ENCODE measurements at regions not wholly inside any gene's neighbourhood (a gene's known extent, or its start where the extent isn't known, plus 50 kb on each side); places are given as distances from the start of the nearest gene placed in this dataset.

DNA sequence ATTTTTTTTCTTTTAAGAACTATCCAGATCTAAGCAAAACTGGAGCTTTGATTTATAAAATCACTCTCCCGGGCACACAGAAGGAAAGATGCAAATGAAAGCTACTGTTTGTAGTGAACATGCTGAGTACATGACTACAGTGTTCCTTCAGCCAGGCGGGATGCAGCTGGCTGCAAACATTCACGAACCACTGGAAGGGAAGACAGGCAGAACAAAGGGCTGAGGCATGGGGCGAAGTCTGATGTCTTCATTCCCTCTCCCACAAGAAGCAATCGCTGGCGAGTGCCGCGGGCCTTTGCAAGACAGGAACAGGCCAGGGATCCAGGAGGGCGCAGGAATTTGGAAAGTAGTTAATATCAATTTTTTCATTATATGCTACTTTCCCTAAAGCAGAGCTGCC is 257.9 kb upstream of the AJAP1 start:
- H3K27me3 ChIP-seq, result no peaks in the 10 kb centered on the region
- DNase-seq, result no peak
- 57 to 63% methylated on average over 9 of the region's 9 CpGs for WGBS, 2 donors
- H3K4me1 ChIP-seq, result no peaks in the 10 kb centered on the region
- H3K27ac ChIP-seq, result no peak overlapping the region
- H3K9me3 ChIP-seq, result no peaks in the 10 kb centered on the region
- H3K36me3 ChIP-seq (ENCODE audit: low read depth, missing control alignments), result no peaks in the 10 kb centered on the region
- no peak for TF ChIP-seq CTCF (IDR thresholded peaks at IDR 0.05)
- TF ChIP-seq POLR2A (IDR thresholded peaks at IDR 0.05), result no peak
- no peak overlapping the region for H3K4me3 ChIP-seq
- intact Hi-C loops (cut with DNase I; ENCODE audit: low total_unique reads), result no loop called here

GRCh38 chr1:4397196-4397595 is 257.2 kb upstream of the AJAP1 start:
- no peak overlapping the region for H3K27ac ChIP-seq
- no peaks in the 10 kb centered on the region for H3K4me1 ChIP-seq
- intact Hi-C loops (cut with DNase I; ENCODE audit: low total_unique reads), result no loop called here
- H3K4me3 ChIP-seq, result no peak overlapping the region
- TF ChIP-seq POLR2A (IDR thresholded peaks at IDR 0.05), result no peak
- no peak for TF ChIP-seq CTCF (IDR thresholded peaks at IDR 0.05)
- no peaks in the 10 kb centered on the region for H3K27me3 ChIP-seq
- no peaks in the 10 kb centered on the region for H3K9me3 ChIP-seq
- no peaks in the 10 kb centered on the region for H3K36me3 ChIP-seq (ENCODE audit: low read depth, missing control alignments)
- 79 to 81% methylated on average over 4 of the region's 4 CpGs for WGBS, 2 donors
- DNase-seq, result no peak

DNA sequence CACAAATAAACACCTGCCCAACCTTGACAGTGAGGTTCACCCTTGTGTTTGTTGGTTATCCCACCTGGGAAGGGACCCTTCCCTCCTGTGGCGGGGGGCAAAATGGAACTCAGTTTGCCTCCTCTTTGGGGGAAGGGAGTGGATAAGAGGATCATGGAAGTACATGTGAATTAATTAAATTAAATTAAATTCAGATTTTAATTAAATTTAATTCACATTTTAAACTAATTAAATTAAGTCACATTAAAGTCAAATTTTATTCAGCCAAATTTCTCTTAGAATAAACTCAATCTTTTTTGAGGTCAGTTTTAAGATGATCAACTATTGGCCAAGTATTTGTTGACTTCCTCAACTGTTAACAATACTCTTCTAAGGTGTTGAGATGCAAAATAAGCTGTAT is 252.4 kb upstream of the AJAP1 start:
- WGBS, 2 donors, result 94 to 100% methylated on average over 1 of the region's 1 CpG
- intact Hi-C loops (cut with DNase I; ENCODE audit: low total_unique reads), result no loop called here
- Histone ChIP-seq H3K4me1 (no peaks in the 10 kb centered on the region), H3K27me3 (no peaks in the 10 kb centered on the region), H3K4me3 (no peak overlapping the region), H3K27ac (no peak overlapping the region), H3K9me3 (no peaks in the 10 kb centered on the region), H3K36me3 (ENCODE audit: low read depth, missing control alignments) (no peaks in the 10 kb centered on the region)
- no peak for DNase-seq
- TF ChIP-seq CTCF (IDR thresholded peaks at IDR 0.05) (no peak), POLR2A (IDR thresholded peaks at IDR 0.05) (no peak)

DNA sequence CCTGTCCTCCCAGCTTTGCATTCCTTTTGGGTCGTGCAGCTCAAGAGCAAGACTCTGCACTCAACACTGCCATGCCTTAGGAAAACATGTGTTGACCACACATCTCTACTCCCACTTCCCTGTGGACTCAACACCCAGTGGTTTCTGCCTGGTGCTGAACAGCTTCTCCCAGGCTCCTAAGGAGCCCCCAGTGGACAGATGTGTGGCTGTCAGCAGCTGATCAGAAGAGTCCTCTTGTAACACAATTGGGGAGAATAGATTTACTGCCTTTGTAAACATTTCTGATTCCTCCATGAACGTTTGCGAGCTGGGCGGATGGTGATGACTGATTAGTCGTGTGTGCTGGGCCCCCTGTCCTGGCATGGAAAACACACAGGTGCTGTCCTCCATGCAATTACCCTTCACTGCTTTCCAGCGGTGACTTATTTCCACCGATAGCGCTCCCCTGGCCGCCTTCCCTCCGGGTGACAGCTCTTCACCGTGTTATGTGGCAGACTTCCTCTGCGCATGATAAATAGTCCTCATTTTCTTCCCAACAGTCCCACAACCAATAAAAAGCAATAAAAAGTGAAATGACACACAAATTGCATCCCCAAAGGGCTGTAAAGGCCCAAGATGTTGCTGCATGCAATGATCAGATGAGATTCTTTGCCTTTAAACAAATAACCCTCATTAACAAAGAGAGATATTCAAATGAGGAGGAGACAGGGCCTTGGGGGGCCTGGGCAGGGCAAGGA is 249.4 kb upstream of the AJAP1 start:
- Histone ChIP-seq H3K27ac (no peak overlapping the region), H3K4me3 (no peak overlapping the region), H3K36me3 (ENCODE audit: low read depth, missing control alignments) (no peaks in the 10 kb centered on the region), H3K4me1 (no peaks in the 10 kb centered on the region), H3K27me3 (no peaks in the 10 kb centered on the region), H3K9me3 (no peaks in the 10 kb centered on the region)
- WGBS, 2 donors, result 55 to 61% methylated on average over 12 of the region's 12 CpGs
- intact Hi-C loops (cut with DNase I; ENCODE audit: low total_unique reads), result no loop called here
- no peak for DNase-seq
- TF ChIP-seq POLR2A (IDR thresholded peaks at IDR 0.05) (no peak), CTCF (IDR thresholded peaks at IDR 0.05) (no peak)

GRCh38 chr1:4407851-4408250 is 246.6 kb upstream of the AJAP1 start:
- WGBS, 2 donors, result 91 to 92% methylated on average over 16 of the region's 16 CpGs
- intact Hi-C loops (cut with DNase I; ENCODE audit: low total_unique reads), result no loop called here
- Histone ChIP-seq H3K27me3 (no peaks in the 10 kb centered on the region), H3K4me3 (no peak overlapping the region), H3K9me3 (no peaks in the 10 kb centered on the region), H3K36me3 (ENCODE audit: low read depth, missing control alignments) (no peaks in the 10 kb centered on the region), H3K4me1 (no peaks in the 10 kb centered on the region), H3K27ac (no peak overlapping the region)
- TF ChIP-seq POLR2A (IDR thresholded peaks at IDR 0.05) (no peak), CTCF (IDR thresholded peaks at IDR 0.05) (no peak)
- no peak for DNase-seq
